DND-41 (cell line): ENCODE measurements at regions not wholly inside any gene's neighbourhood (a gene's known extent, or its start where the extent isn't known, plus 50 kb on each side); places are given as distances from the start of the nearest gene placed in this dataset.

Experiments used
- ATAC-seq: fragments of 200-7000 bp; cut with Tn5 transposase; 3 replicates; pipeline ENCODE4 v1.9.1; 2021; ENCODE audit warnings: low read depth; ENCODE audit not compliant: insufficient read depth
- DNase-seq: peaks from one replicate; pipeline ENCODE4 v3.0.0-alpha.2; 2020
- H2AFZ ChIP-seq: 2 replicates; pipeline ENCODE4 v1.6.0; 2012; ENCODE audit warnings: low read depth, low read length
- H3K27ac ChIP-seq: 2 replicates; pipeline ENCODE4 v1.5.1; 2012; ENCODE audit warnings: low read length, inconsistent platforms
- H3K27me3 ChIP-seq: fragments of 200-600 bp; sonication (generic); 2 replicates; pipeline ENCODE4 v1.6.0; 2012; ENCODE audit warnings: low read length, mild to moderate bottlenecking, inconsistent platforms; ENCODE audit not compliant: insufficient read depth, poor library complexity
- H3K36me3 ChIP-seq: 2 replicates; pipeline ENCODE4 v1.5.1; 2012; ENCODE audit warnings: low read length, inconsistent platforms; ENCODE audit not compliant: insufficient read depth
- H3K4me1 ChIP-seq: 2 replicates; pipeline ENCODE4 v1.5.1; 2012; ENCODE audit warnings: mild to moderate bottlenecking, low read length; ENCODE audit not compliant: insufficient read depth
- H3K4me2 ChIP-seq: 2 replicates; pipeline ENCODE4 v1.6.0; 2012; ENCODE audit warnings: mild to moderate bottlenecking, moderate library complexity, low read length, inconsistent platforms; ENCODE audit not compliant: insufficient read depth
- H3K4me3 ChIP-seq, 2 experiments: fragments of 200-600 bp in 1 of 2; shearing (Covaris generic) in 1 of 2; 2 replicates each; pipeline ENCODE4 v1.5.1; 2012 to 2016; ENCODE audit warnings: inconsistent platforms in 2 of 2, low read length in 2 of 2, mild to moderate bottlenecking in 2 of 2, low read depth in 1 of 2, moderate library complexity in 1 of 2
- H3K79me2 ChIP-seq: 2 replicates; pipeline ENCODE4 v1.6.0; 2012; ENCODE audit warnings: low read length, inconsistent platforms; ENCODE audit not compliant: insufficient read depth
- H3K9ac ChIP-seq: 2 replicates; pipeline ENCODE4 v1.6.0; 2012; ENCODE audit warnings: low read depth, mild to moderate bottlenecking, inconsistent platforms, low read length, moderate library complexity
- H3K9me3 ChIP-seq: 2 replicates; pipeline ENCODE4 v1.5.1; 2012; ENCODE audit warnings: low read length, moderate library complexity, mild to moderate bottlenecking, inconsistent platforms; ENCODE audit not compliant: insufficient read depth, severe bottlenecking
- H4K20me1 ChIP-seq: 2 replicates; pipeline ENCODE4 v1.6.0; 2012; ENCODE audit warnings: low read length; ENCODE audit not compliant: insufficient read depth
- CTCF ChIP-seq: IDR thresholded peaks from 2 replicates; pipeline ENCODE4 v1.5.1; 2012; ENCODE audit warnings: borderline replicate concordance, low read length, moderate library complexity, mild to moderate bottlenecking; ENCODE audit not compliant: poor library complexity, severe bottlenecking; ENCODE audit errors: extremely low read depth
- EZH2 ChIP-seq: IDR thresholded peaks from 3 replicates; pipeline ENCODE4 v1.6.1; 2012; ENCODE audit warnings: borderline replicate concordance, low read depth, mild to moderate bottlenecking, moderate library complexity, low read length, inconsistent platforms; ENCODE audit not compliant: severe bottlenecking

DNA sequence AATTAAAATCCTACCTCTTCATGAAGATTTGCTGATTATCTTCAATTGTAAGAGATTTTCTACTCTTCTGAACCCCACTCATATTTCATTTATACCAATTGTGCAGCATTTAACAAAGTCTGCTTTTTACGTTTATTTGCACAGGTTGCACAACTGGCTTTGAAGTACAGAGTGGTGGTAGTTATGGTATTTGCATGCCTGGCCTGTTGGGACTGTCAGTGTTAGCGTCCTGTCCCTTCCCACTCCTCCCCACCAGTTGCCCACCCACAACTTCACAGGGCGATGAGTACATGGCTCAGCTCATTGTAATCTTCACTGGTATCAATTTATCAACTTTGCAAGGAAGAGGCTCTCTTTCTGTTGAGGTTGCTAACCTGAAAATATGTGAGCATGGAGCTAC lies 372.3 kb downstream of the AASDHPPT start:
- DNase-seq (no peak), ATAC-seq (no peak)
- no peak overlapping the region for H3K27ac ChIP-seq
- H3K4me3 ChIP-seq, result no peak overlapping the region
- no peak overlapping the region for H3K4me2 ChIP-seq
- no peaks in the 10 kb centered on the region for H3K27me3 ChIP-seq
- peaks cover 35% of the 10 kb centered on the region for H3K4me1 ChIP-seq
- H3K36me3 ChIP-seq, result no peaks in the 10 kb centered on the region
- H4K20me1 ChIP-seq, result no peaks in the 10 kb centered on the region
- no peak overlapping the region for H2AFZ ChIP-seq
- no peaks in the 10 kb centered on the region for H3K79me2 ChIP-seq
- H3K9me3 ChIP-seq, result peaks cover 7% of the 10 kb centered on the region
- TF ChIP-seq EZH2 (no peak), CTCF (no peak)
- no peak overlapping the region for H3K9ac ChIP-seq

- no peak overlapping the region for H3K4me2 ChIP-seq
- no peaks in the 10 kb centered on the region for H3K79me2 ChIP-seq
- no peaks in the 10 kb centered on the region for H3K36me3 ChIP-seq
- DNase-seq (no peak), ATAC-seq (no peak)
- H4K20me1 ChIP-seq, result no peaks in the 10 kb centered on the region
- no peaks in the 10 kb centered on the region for H3K27me3 ChIP-seq
- H3K9ac ChIP-seq, result no peak overlapping the region
- no peak overlapping the region for H3K27ac ChIP-seq
- peaks cover 19% of the 10 kb centered on the region for H3K4me1 ChIP-seq
- H3K4me3 ChIP-seq, result no peak overlapping the region
- TF ChIP-seq EZH2, result no peak
- no peak overlapping the region for H2AFZ ChIP-seq
- peaks cover 10% of the 10 kb centered on the region for H3K9me3 ChIP-seq
Observed at GRCh38 chr11:106451228-106451922, 373.9 kb downstream of the AASDHPPT start.

- H4K20me1 ChIP-seq, result no peaks in the 10 kb centered on the region
- H3K9me3 ChIP-seq, result peaks cover 10% of the 10 kb centered on the region
- H3K9ac ChIP-seq, result no peak overlapping the region
- DNase-seq (no peak), ATAC-seq (no peak)
- H3K4me3 ChIP-seq, result no peak overlapping the region
- no peaks in the 10 kb centered on the region for H3K4me1 ChIP-seq
- no peaks in the 10 kb centered on the region for H3K79me2 ChIP-seq
- H2AFZ ChIP-seq, result no peak overlapping the region
- H3K27ac ChIP-seq, result no peak overlapping the region
- H3K36me3 ChIP-seq, result no peaks in the 10 kb centered on the region
- H3K4me2 ChIP-seq, result no peak overlapping the region
- TF ChIP-seq EZH2 (no peak), CTCF (no peak)
- no peaks in the 10 kb centered on the region for H3K27me3 ChIP-seq
Observed at GRCh38 chr11:106456647-106457046, 379.2 kb downstream of the AASDHPPT start.

GRCh38 chr11:106457727-106458126 lies 380.3 kb downstream of the AASDHPPT start:
- DNase-seq (no peak), ATAC-seq (no peak)
- no peaks in the 10 kb centered on the region for H3K36me3 ChIP-seq
- no peaks in the 10 kb centered on the region for H3K79me2 ChIP-seq
- H3K4me2 ChIP-seq, result no peak overlapping the region
- no peak overlapping the region for H3K27ac ChIP-seq
- H3K9ac ChIP-seq, result no peak overlapping the region
- H3K4me3 ChIP-seq, result no peak overlapping the region
- no peak overlapping the region for H2AFZ ChIP-seq
- peaks cover 8% of the 10 kb centered on the region for H3K9me3 ChIP-seq
- H4K20me1 ChIP-seq, result no peaks in the 10 kb centered on the region
- no peaks in the 10 kb centered on the region for H3K27me3 ChIP-seq
- no peaks in the 10 kb centered on the region for H3K4me1 ChIP-seq
- no peak for TF ChIP-seq EZH2
